Thyroid gland (tissue), 4 donors: ENCODE measurements at regions not wholly inside any gene's neighbourhood (a gene's known extent, or its start where the extent isn't known, plus 50 kb on each side); places are given as distances from the start of the nearest gene placed in this dataset.

Experiments
- POLR2A ChIP-seq, 2 donors: fragments of 450-650 bp; IDR thresholded peaks; one replicate each; pipeline ENCODE4 v1.6.1; 2017; ENCODE audit warnings: antibody characterized with exemption in 2 of 2, mild to moderate bottlenecking in 2 of 2, moderate library complexity in 1 of 2
- TF ChIP-seq, protein P1 (sequence below), 6 experiments: fragments of 200-600 bp in 3 of 6; fragments of 450-650 bp in 3 of 6; sonication (generic) in 3 of 6; IDR thresholded peaks; one replicate each; pipeline ENCODE4 v1.5.1; 2016 to 2019; ENCODE audit warnings: antibody characterized with exemption in 6 of 6, mild to moderate bottlenecking in 2 of 6, inconsistent platforms in 1 of 6, moderate library complexity in 1 of 6

GRCh38 chr3:193883551-193883950, 252.4 kb upstream of the HES1 start:
- TF ChIP-seq POLR2A (IDR thresholded peaks at IDR 0.05), result no peak
- TF ChIP-seq, protein P1, sequence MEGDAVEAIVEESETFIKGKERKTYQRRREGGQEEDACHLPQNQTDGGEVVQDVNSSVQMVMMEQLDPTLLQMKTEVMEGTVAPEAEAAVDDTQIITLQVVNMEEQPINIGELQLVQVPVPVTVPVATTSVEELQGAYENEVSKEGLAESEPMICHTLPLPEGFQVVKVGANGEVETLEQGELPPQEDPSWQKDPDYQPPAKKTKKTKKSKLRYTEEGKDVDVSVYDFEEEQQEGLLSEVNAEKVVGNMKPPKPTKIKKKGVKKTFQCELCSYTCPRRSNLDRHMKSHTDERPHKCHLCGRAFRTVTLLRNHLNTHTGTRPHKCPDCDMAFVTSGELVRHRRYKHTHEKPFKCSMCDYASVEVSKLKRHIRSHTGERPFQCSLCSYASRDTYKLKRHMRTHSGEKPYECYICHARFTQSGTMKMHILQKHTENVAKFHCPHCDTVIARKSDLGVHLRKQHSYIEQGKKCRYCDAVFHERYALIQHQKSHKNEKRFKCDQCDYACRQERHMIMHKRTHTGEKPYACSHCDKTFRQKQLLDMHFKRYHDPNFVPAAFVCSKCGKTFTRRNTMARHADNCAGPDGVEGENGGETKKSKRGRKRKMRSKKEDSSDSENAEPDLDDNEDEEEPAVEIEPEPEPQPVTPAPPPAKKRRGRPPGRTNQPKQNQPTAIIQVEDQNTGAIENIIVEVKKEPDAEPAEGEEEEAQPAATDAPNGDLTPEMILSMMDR (IDR thresholded peaks at IDR 0.05), result no peak
